ENCODE measurements at regions not wholly inside any gene's neighbourhood (a gene's known extent, or its start where the extent isn't known, plus 50 kb on each side); places are given as distances from the start of the nearest gene placed in this dataset.

- H3K4me3 ChIP-seq (ENCODE audit: low read depth, low read length, poor library complexity, severe bottlenecking) = peak overlapping the region; percentile 18
- H3K27ac ChIP-seq (ENCODE audit: low read depth, low read length, poor library complexity, severe bottlenecking) = peak overlapping the region; percentile 88
- ChIA-PET POLR2A (ENCODE audit: low non-redundant PET) (interaction anchor here (0.7 kb wide), 1 partner anchor 574 kb away, joined by 3 read pairs; no protein-coding TSS in a partner anchor), CTCF (no interaction called here)
- no peak for TF ChIP-seq EZH2 (IDR thresholded peaks at IDR 0.05; ENCODE audit: borderline replicate concordance, low read depth, low read length, poor library complexity, severe bottlenecking)
- no peak for TF ChIP-seq CTCF (conservative IDR thresholded peaks at IDR 0.05; ENCODE audit: low read depth, low read length)
- no TSS peak for BruUV-seq (replicated peaks)
- H3K4me1 ChIP-seq (ENCODE audit: insufficient read depth, low read length, poor library complexity, severe bottlenecking) = peaks cover 49% of the 10 kb centered on the region
- H3K27me3 ChIP-seq (replicated peaks; ENCODE audit: insufficient read depth, low read depth, low read length, poor library complexity) = no peaks in the 10 kb centered on the region
- no peaks in the 10 kb centered on the region for H3K9me3 ChIP-seq (ENCODE audit: low read depth, low read length, poor library complexity, severe bottlenecking)
- intact Hi-C loops (cut with micrococcal nuclease; ENCODE audit: unreplicated experiment) = no loop called here
- peak; percentile 71 for DNase-seq (ENCODE audit: low spot score)
- H3K36me3 ChIP-seq (ENCODE audit: insufficient read depth, low read length, poor library complexity, severe bottlenecking) = no peaks in the 10 kb centered on the region
These were observed 101.3 kb downstream of the KCNRG start for GRCh38 chr13:50116430-50116973.

- intact Hi-C loops (cut with micrococcal nuclease; ENCODE audit: unreplicated experiment) = no loop called here
- Histone ChIP-seq H3K4me3 (ENCODE audit: low read depth, low read length, poor library complexity, severe bottlenecking) (no peak overlapping the region), H3K27me3 (replicated peaks; ENCODE audit: insufficient read depth, low read depth, low read length, poor library complexity) (no peaks in the 10 kb centered on the region), H3K27ac (ENCODE audit: low read depth, low read length, poor library complexity, severe bottlenecking) (peak overlapping the region; percentile 58), H3K4me1 (ENCODE audit: insufficient read depth, low read length, poor library complexity, severe bottlenecking) (peaks cover 65% of the 10 kb centered on the region), H3K36me3 (ENCODE audit: insufficient read depth, low read length, poor library complexity, severe bottlenecking) (no peaks in the 10 kb centered on the region), H3K9me3 (ENCODE audit: low read depth, low read length, poor library complexity, severe bottlenecking) (no peaks in the 10 kb centered on the region)
- TF ChIP-seq CTCF (conservative IDR thresholded peaks at IDR 0.05; ENCODE audit: low read depth, low read length) = no peak
- TF ChIP-seq EZH2 (IDR thresholded peaks at IDR 0.05; ENCODE audit: borderline replicate concordance, low read depth, low read length, poor library complexity, severe bottlenecking) = no peak
- DNase-seq (ENCODE audit: low spot score) = peak; percentile 50
- no TSS peak for BruUV-seq (replicated peaks)
- ChIA-PET CTCF (no interaction called here), POLR2A (ENCODE audit: low non-redundant PET) (interaction anchor here (0.5 kb wide), 1 partner anchor 761 kb away, joined by 4 read pairs; no protein-coding TSS in a partner anchor)
These were observed 104.3 kb downstream of the KCNRG start for GRCh38 chr13:50119591-50119990.

- H3K27me3 ChIP-seq (replicated peaks; ENCODE audit: insufficient read depth, low read depth, low read length, poor library complexity) = no peaks in the 10 kb centered on the region
- intact Hi-C loops (cut with micrococcal nuclease; ENCODE audit: unreplicated experiment) = no loop called here
- ChIA-PET POLR2A (ENCODE audit: low non-redundant PET) (no interaction called here), CTCF (no interaction called here)
- no peaks in the 10 kb centered on the region for H3K9me3 ChIP-seq (ENCODE audit: low read depth, low read length, poor library complexity, severe bottlenecking)
- H3K36me3 ChIP-seq (ENCODE audit: insufficient read depth, low read length, poor library complexity, severe bottlenecking) = no peaks in the 10 kb centered on the region
- no TSS peak for BruUV-seq (replicated peaks)
- H3K4me3 ChIP-seq (ENCODE audit: low read depth, low read length, poor library complexity, severe bottlenecking) = no peak overlapping the region
- peak overlapping the region; percentile 41 for H3K27ac ChIP-seq (ENCODE audit: low read depth, low read length, poor library complexity, severe bottlenecking)
- peaks cover 52% of the 10 kb centered on the region for H3K4me1 ChIP-seq (ENCODE audit: insufficient read depth, low read length, poor library complexity, severe bottlenecking)
- TF ChIP-seq EZH2 (IDR thresholded peaks at IDR 0.05; ENCODE audit: borderline replicate concordance, low read depth, low read length, poor library complexity, severe bottlenecking) = no peak
- TF ChIP-seq CTCF (conservative IDR thresholded peaks at IDR 0.05; ENCODE audit: low read depth, low read length) = no peak
- DNase-seq (ENCODE audit: low spot score) = no peak
These were observed 107.2 kb downstream of the KCNRG start for GRCh38 chr13:50122455-50122854.
